ENCODE measurements at regions not wholly inside any gene's neighbourhood (a gene's known extent, or its start where the extent isn't known, plus 50 kb on each side); places are given as distances from the start of the nearest gene placed in this dataset.
A peak's percentile ranks its signal among the peaks of the same experiment; 100 is the strongest.

DNA sequence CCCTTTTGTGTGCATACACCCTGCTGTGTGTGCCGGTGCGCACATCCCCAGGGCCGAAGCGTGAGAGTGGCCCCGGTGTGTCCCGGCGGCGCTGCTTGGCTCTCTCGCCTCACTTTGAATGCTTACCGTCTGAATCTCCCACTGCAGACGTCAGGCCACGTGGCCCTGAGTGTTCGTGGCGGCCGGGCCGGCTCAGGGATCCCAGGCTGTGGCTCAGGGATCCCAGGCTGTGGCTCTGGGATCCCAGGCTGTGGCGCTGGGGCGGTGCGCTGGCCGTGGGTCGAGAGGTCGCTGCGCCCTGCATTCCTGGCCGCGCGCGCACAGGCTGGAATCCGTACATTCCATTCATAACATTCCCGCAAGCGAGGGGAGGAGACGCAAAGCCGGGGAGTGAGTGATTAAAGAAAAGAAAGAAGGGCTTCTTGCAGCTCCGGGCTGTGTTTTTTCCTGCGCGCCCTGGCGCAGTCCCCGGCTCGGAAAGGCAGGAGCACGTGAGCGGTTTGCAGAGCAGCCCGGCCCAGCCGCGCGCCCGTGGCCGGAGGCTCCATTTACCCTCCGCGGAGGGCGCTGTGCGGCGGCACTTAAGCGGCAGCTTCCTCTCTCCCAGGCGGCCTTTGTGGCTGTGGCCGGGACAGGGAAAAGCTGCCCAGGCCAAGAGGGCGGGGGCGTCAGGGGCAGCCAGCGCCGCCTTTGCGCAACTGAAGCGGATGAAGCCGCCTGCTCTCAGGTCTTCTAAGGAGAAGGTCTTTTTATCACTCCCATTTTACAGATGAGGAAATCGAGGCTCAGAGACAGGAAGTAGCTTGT lies 87.0 kb upstream of the ALDH1L1 start:
- peak in 1 of 3 donors; percentile 25 for DNase-seq (ENCODE audit: low read depth in 2 of 3, low spot score in 2 of 3)

DNA sequence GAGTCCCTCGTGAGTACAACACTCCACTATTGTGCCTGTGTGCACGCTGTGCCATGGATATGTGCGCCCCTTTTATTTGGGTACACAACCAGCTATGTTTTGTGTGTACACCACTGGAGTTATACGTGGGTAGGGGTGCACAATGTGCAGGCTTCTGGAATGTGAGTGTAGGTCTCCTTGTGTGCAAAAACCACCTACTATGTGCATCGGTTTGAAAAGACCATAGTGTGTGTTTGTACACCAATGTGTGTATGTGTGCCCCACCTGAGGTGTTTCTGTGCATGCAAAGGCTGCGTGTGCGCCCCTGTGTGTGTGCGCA lies 86.4 kb upstream of the ALDH1L1 start:
- DNase-seq (ENCODE audit: low read depth in 2 of 3, low spot score in 2 of 3) = no peak

DNA sequence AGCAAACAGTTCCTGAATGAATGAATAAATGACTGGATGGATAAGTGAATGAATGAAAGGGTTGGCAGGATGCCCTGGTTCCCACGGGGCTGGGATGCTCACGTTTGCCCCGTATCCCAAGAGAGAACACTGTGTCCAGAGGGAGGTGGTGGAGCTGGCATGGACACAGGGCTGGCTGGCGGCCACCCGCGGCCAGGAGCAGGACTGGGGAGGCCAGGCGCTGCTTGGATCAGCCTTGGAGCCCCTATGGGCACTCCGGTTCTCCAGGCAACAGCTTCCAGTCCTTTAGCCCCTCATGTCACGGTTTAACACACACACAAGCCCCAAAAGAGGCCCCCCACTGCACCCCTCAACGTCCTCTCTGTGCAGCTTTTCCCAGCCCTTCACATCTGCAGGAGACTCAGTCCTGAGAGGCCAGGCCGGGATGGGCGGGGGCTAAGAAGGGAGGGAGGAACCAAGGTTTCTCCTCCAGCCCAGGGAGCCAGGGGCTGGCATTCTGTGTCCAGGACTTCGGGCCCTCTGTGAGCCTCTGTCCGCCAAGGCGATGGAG lies 86.0 kb upstream of the ALDH1L1 start:
- no peak for DNase-seq (ENCODE audit: low read depth in 2 of 3, low spot score in 2 of 3)

DNA sequence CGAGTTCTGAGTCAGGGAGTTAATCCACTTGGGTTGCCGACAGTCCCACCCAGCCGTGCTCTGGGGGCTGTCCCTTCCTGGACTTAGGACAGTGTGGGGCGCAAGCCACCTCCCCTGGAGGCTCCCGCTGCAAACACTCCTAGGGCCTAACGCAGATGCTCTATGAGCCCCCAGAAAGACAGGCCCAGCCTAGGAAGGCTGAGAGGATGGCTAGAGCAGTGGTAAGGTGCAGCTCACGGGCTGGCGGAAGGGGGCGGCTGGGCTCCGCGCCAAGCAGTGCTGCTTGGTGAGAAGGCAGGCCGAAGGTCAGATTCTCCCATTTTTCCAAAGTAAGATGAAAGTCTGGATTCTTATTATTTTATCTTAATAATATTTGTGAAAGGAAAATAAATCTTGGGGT lies 84.6 kb upstream of the ALDH1L1 start:
- no peak for DNase-seq (ENCODE audit: low read depth in 2 of 3, low spot score in 2 of 3)

DNA sequence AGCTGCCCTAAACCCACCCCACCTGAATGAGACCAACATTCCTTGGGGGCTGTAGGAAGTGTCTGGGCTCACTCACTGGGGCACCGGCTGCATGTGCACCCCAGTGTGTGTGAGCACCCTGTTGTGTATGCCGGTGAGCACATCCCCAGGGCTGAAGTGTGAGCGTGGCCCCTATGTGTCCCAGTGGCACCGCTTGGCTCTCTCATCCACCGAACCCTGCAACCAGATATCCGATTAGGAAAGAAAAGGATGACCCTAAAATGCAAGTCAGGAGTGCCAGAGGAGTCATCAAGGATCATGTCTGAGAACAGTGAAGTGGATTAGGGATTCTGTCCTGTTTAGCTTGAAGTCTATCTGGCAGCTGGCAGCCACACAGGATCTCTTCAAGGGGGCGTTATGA lies 84.0 kb upstream of the ALDH1L1 start:
- DNase-seq (ENCODE audit: low read depth in 2 of 3, low spot score in 2 of 3) = no peak

DNA sequence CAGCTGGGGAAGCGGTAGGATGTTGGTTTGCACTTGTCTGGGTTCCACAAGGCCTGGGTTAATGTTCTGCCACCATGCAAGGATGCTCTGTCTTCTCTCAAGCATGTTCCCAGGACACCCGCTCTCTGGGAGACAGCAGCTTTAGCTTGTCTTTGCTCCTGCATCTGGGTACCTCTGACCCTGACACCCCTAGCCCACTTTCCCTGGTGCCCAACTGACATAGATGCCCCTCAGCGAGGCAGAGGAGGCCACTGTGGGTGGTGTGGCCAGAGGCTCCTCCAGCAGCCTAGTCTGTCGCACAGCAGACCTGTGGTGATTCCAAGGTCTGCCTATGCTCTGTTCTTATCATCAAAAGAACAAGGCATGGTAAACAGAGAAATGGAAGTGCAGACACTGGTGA lies 83.6 kb upstream of the ALDH1L1 start:
- no peak for DNase-seq (ENCODE audit: low read depth in 2 of 3, low spot score in 2 of 3)

DNA sequence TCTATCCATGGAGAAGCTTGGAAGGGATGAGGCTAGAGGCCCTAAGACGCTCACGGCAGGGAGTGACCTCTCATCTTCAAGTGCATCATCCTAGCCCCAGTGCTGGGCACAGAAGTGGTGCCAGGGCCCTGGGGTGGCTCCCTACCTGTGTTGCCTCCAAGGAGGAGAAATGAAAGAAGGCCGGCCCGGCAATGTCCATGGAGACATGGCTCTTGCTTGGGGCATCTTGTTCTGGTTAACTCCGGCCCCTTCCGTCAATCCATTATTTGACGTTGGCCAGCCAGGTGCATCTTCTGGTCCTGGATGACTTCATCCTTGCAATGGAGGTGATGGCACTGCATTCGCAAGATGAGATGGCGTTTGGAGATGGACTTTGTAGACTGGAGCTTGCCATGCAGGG lies 83.2 kb upstream of the ALDH1L1 start:
- DNase-seq (ENCODE audit: low read depth in 2 of 3, low spot score in 2 of 3) = no peak

DNA sequence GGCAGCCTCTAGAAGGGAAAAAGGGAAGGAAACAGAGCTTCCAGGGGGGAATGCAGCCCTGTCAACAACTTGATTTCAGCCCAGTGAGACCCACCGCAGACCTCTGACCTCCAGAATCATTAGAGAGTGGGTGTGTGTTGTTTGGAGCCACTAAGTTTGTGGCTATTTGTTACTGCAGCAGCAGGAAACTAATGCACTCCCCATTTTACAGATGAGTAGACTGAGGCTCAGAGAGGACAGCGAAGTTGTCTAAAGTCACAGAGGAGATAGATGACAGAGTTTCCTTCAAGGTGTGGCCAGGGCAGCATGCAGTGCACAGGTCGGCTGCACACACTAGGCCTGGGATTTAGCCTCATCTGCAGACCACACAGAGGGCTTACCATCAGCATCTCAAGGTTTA lies 81.8 kb upstream of the ALDH1L1 start:
- no peak for DNase-seq (ENCODE audit: low read depth in 2 of 3, low spot score in 2 of 3)

DNA sequence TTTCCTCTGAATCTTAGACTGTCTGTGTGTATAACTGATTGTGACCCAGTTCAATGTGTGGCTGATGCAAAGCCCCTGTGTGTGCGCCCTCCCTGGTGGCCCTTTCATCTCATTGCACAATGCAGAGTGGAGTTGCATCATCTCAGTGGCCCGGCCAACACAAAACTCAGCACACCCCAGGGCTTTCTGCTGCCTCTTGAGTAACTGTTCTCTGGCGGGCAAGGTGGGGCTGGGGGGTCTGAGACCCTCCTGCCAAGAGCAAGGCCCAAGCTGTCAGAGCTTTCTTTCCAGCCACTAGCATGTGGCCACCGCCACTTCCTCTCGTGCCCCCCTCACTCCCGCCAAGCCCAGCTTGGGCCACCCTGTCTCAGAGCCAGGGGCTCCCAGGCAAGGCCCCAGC lies 80.7 kb upstream of the ALDH1L1 start:
- DNase-seq (ENCODE audit: low read depth in 2 of 3, low spot score in 2 of 3) = peak in 1 of 3 donors; percentile 55

DNA sequence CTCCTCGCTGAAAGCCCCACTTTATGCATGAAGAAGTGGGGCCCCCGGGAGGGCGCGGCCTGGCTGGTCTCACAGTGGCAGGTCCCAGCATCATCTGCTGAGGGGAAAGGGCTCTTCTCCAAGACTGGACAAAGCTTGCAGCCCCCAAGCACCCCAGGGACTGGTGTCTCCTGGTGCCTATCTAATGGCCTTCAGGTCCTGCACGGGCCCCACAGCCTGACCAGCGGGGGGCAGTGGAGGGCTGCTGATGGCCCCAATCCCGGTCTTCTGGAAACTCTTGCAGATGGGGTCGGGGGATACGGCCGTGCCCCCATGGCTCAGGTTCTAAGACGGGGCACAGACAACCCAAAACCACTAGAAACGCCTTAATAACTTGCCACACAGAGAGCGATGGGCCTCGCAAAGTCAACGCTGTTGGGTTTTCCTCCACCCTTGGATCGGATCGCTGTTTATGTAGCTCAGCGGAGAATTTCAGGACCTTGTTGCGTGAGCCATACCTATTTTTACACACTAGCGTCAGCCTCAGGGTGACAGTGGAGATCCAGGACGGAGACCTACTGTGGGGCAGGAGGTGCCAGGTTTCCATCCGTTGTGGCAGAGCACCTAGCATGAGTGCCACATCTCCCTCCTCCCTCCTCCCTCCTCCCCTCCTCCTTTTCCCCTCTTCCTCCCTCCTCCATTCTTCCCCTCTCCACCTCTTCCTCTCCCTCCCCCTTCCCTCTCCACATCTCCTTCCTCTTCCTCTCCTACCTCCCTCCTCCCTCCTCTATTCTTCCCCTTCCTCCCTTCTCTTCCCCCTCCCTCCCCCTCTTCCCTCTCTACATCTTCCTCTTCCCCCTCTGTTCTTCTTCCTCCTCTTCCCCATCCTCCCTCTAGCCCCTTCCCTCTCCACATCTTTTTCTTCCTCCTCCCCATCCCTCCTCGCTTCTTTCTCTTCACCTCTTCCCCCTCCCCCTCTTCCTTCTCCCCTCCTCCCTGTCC lies 79.3 kb upstream of the ALDH1L1 start:
- DNase-seq (ENCODE audit: low read depth in 2 of 3, low spot score in 2 of 3) = peak in 1 of 3 donors; percentile 31

DNA sequence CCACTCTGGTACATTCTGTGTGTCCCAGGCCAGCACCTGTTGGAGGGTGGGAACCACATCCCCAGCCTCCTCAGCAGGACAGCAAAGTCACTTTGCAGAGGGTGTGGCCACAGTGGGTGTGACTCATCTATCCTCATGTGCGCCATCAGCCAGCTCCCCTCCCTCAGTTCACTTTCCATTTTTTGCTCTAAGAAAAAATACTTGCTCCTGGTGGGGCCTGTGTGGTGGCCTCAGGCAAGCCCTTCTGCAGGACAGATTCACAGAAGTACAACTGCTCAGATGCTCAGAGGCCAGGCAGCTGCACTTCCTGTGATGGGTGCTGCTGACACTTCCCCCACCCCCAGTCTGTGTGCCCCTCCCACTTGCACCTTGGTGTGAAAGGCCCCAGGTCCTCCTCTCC lies 78.3 kb upstream of the ALDH1L1 start:
- peak in 1 of 3 donors; percentile 19 for DNase-seq (ENCODE audit: low read depth in 2 of 3, low spot score in 2 of 3)

DNA sequence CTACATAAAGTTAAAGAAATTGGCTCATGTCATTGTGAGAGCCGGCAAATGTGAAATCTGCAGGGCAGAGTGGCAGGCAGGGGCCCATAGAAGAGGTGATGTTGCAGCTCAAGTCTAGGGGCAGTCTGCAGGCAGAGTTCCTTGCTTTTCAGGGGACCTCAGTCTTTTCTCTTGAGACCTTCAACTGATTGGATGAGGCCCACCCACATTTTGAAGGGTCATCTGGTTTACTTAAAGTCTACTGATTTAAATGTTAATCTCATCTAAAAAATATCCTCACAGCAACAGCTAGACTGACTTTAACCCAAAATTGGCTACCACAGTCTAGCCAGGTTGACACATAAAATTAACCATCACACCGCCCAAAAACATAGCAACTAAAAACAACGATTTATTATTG lies 77.6 kb upstream of the ALDH1L1 start:
- DNase-seq (ENCODE audit: low read depth in 2 of 3, low spot score in 2 of 3) = no peak

DNA sequence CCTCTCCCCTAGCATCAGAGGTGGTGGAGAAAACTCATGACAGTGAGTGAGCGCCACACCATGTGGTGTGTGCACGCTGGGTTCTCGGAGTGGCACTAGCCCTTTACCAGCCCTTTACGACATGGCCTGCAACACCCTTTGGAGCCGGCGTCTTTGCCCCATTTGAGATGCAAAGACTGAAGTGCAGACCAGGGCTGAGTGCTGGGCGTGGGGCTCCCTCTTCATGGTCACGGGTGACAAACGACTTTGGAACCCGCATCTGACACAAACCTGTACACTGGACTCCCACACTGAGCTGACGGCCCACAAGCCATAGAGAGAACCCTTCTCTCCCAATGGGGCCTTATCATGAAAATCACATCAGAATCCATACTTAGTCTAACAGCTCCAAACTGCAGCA lies 76.8 kb upstream of the ALDH1L1 start:
- DNase-seq (ENCODE audit: low read depth in 2 of 3, low spot score in 2 of 3) = no peak

DNA sequence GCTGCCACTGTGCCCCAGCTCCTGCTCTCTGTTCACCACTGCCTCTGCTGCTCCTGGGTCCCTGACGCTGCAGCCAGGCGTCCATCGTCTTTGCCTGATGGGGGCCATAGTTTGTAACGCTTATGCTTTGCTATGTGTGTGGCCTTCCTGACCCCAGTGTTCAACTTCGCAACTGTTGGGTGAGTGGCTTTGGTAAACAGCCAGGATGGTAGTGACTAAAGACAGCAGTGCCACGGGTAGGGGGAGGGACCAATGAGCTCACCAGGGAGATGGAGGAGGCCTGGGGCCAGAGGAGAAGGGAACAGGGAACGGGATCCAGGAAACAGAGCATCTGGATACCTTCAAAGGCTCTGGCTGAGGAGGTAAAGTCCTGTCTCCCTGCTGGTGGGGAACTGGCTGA lies 75.9 kb upstream of the ALDH1L1 start:
- DNase-seq (ENCODE audit: low read depth in 2 of 3, low spot score in 2 of 3) = no peak

DNA sequence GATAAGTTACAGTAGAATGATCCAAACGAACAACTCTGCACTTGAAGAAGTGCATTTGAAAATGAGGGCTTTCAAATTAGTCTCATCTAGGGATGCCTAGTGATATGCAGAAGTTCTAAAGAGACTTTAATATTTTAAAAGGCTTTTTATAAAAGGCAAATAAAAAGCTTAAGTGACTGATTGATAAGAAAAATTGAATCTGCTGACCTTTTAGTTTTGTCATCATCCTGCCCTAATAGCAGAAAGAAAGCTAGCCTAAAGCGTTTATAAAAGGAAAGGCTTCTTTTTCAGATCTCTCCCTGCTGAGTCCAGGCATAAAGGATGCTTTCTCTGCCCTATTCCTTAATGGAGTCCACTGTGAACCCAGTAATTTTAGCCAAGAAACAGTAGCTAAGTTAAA lies 72.7 kb upstream of the ALDH1L1 start:
- DNase-seq (ENCODE audit: low read depth in 2 of 3, low spot score in 2 of 3) = no peak

DNA sequence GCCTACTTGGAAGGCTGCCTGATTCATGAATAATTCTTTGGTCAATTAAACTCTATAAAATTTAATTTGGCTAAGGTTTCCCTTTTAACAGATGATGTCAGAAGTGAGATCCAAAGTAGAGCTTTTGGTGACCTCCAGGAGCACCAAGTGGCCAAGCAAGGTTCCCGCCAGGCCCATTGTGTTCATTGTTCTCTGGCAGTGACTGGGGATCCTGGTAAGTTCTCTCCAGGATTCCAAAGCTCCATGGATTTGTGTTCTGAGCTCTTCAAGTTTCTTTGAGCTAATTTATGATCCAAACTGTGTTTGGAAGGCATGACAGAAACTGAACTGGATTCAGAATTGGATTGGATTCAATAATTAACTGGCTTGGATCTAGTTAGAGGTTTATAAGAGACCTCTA lies 72.0 kb upstream of the ALDH1L1 start:
- DNase-seq (ENCODE audit: low read depth in 2 of 3, low spot score in 2 of 3) = no peak

DNA sequence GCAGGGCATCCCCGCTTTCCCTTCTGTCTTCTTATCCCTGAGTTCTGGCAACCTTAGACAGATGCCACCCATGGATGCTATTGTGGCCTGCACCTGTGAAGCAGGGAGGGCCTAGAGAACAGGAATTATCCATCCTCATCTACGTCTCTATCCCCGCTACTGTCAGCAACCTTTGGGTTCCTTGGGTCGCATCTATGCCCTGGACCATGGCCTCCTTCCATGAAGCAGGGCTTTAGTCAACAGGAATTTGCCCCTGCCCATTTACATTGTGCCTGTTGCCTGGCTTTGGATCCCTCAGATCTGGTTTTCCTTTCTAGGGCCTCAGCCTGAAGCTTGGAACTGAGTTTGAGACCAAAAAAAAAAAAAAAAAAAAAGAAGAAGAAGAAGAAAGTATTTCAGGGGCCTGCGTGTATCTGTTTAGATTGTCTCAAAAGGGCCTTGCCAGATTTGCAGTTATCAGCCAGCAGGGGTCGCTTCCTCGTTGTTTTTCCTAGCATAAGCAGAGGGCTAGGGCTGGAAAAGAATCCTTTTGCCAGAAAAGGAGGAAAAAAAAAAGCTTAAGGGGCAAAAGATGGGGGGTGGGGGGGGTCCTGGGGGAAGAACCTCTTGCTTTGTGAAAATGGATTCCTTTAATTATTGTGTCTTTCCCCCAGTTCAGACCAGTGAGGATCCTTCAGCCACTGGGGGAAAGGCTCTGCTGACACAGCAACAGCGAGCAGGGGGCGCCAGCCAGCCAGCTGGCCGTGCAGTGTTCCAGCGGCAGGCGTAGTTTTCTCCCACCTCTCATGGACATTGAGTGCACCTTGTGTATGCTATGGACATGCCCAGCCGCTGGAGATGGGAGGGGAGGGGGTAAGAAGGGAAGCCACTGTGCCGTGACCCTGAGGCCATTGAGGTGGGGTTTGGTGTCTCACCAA lies 65.7 kb upstream of the ALDH1L1 start:
- peak in 1 of 3 donors; percentile 39 for DNase-seq (ENCODE audit: low read depth in 2 of 3, low spot score in 2 of 3)
